ENCODE measurements at regions not wholly inside any gene's neighbourhood (a gene's known extent, or its start where the extent isn't known, plus 50 kb on each side); places are given as distances from the start of the nearest gene placed in this dataset.

DNA sequence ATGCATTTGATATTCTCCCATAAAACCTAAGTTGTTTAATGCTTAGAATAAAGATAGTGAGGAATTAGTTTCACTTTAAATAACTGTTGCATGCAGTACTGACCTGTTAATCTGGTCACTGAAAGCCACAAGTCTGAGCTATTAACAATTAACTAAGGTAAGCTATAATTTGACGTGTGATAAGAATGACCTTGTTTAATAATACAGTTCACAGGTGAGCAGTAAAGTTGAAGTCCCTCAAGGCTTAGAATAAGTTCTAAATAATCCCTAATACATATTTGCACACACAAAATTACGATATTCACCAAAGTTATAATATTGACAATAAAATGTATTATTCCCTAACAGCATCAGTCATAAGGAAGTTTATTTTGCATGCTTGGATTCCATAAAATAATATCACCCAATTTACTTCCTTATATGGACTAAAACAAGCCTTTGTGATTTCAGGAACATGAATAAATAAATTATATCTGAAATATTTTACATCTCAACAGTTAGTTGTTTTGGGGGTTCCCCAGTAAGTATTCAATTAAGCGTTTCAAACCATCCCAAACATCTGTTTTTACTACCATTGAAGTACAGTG lies 70.6 kb upstream of the CHRM3 start:
- no peaks in the 10 kb centered on the region for H3K9me1 ChIP-seq (ENCODE audit: control insufficient read depth, insufficient read depth, low read length)
- H3K4me2 ChIP-seq (ENCODE audit: insufficient read depth, low read length): no peak overlapping the region
- intact Hi-C loops (cut with micrococcal nuclease): loop anchor here (10.0 kb wide), 1 partner anchor 579 kb away; no protein-coding TSS in a partner anchor
- no peaks in the 10 kb centered on the region for H3K9me3 ChIP-seq (replicated peaks; ENCODE audit: control insufficient read depth, insufficient read depth, low read depth, low read length)
- no peak overlapping the region for H3K9ac ChIP-seq (ENCODE audit: insufficient read depth in 1 of 2, low read depth in 2 of 2, low read length in 2 of 2)
- CTCF ChIA-PET (ENCODE audit: low intra/inter-chr PET ratio): no interaction called here
- in situ Hi-C loops (cut with MboI): no loop called here
- no peak overlapping the region for H3K4me3 ChIP-seq
- H3K27me3 ChIP-seq (ENCODE audit: control insufficient read depth in 2 of 2, insufficient read depth in 2 of 2, low read length in 2 of 2): no peaks in the 10 kb centered on the region
- FAIRE-seq (no peak), DNase-seq (ENCODE audit: extremely low read depth in 1 of 4, low spot score in 3 of 4) (no peak), ATAC-seq (no peak)
- no peaks in the 10 kb centered on the region for H4K20me1 ChIP-seq (replicated peaks; ENCODE audit: control insufficient read depth, insufficient read depth, low read length)
- TF ChIP-seq FUS (optimal IDR thresholded peaks at IDR 0.05; ENCODE audit: low read depth, low read length) (no peak), SMAD3 (CRISPR knock-in tag; conservative IDR thresholded peaks at IDR 0.05) (no peak), TAL1 (IDR thresholded peaks at IDR 0.05) (no peak), CBX1 (IDR thresholded peaks at IDR 0.05; ENCODE audit: low read depth) (no peak)
- TF ChIP-seq, protein P1, sequence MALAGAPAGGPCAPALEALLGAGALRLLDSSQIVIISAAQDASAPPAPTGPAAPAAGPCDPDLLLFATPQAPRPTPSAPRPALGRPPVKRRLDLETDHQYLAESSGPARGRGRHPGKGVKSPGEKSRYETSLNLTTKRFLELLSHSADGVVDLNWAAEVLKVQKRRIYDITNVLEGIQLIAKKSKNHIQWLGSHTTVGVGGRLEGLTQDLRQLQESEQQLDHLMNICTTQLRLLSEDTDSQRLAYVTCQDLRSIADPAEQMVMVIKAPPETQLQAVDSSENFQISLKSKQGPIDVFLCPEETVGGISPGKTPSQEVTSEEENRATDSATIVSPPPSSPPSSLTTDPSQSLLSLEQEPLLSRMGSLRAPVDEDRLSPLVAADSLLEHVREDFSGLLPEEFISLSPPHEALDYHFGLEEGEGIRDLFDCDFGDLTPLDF (CRISPR knock-in tag; IDR thresholded peaks at IDR 0.05): no peak
- no peaks in the 10 kb centered on the region for H3K79me2 ChIP-seq (ENCODE audit: control insufficient read depth, insufficient read depth, low read length)
- no peak overlapping the region for H2AFZ ChIP-seq (ENCODE audit: low read depth, low read length)
- H3K36me3 ChIP-seq (ENCODE audit: control insufficient read depth, insufficient read depth, low read length): no peaks in the 10 kb centered on the region
- H3K27ac ChIP-seq (ENCODE audit: extremely low read depth, low read depth, low read length): no peak overlapping the region
- no peaks in the 10 kb centered on the region for H3K4me1 ChIP-seq (replicated peaks in 1 of 2; ENCODE audit: control insufficient read depth in 2 of 2, insufficient read depth in 2 of 2, low read length in 2 of 2)
- 0% methylated on average over 3 of the region's 3 CpGs for WGBS (ENCODE audit: insufficient coverage, low coverage, missing lambda C conversion rate)
- BruUV-seq (replicated peaks): no TSS peak
- POLR2A ChIA-PET: no interaction called here

DNA sequence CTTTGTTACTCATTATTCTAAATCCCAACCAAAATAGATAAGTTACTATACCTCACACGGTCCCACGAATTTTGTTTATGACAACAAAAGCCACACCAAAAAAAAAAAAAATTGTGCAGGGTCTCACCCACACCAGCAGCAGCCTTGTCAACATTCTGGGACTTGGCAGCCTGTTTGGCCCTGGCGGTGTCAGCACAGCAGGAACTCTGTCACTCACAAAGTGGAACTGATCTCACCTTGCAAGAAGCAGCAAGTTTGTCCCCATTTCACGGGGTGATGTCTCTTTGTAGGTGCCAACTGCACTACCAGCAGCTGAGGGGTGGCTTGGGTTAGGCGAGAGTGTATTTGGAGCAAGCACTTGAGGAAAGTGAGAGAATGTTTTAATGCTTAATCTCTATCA lies 75.0 kb upstream of the CHRM3 start:
- POLR2A ChIA-PET: no interaction called here
- TF ChIP-seq RBM14 (IDR thresholded peaks at IDR 0.05; ENCODE audit: borderline replicate concordance, insufficient read depth, low read depth, low read length): no peak
- no peak for TF ChIP-seq CCNT2 (IDR thresholded peaks at IDR 0.05; ENCODE audit: borderline replicate concordance, extremely low read depth, insufficient read length, low read depth, low read length)
- TF ChIP-seq, protein P2, sequence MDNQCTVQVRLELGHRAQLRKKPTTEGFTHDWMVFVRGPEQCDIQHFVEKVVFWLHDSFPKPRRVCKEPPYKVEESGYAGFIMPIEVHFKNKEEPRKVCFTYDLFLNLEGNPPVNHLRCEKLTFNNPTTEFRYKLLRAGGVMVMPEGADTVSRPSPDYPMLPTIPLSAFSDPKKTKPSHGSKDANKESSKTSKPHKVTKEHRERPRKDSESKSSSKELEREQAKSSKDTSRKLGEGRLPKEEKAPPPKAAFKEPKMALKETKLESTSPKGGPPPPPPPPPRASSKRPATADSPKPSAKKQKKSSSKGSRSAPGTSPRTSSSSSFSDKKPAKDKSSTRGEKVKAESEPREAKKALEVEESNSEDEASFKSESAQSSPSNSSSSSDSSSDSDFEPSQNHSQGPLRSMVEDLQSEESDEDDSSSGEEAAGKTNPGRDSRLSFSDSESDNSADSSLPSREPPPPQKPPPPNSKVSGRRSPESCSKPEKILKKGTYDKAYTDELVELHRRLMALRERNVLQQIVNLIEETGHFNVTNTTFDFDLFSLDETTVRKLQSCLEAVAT (IDR thresholded peaks at IDR 0.05): no peak
- no peak for TF ChIP-seq EWSR1 (IDR thresholded peaks at IDR 0.05; ENCODE audit: borderline replicate concordance, low read depth, partially characterized antibody)
- TF ChIP-seq, protein P3, sequence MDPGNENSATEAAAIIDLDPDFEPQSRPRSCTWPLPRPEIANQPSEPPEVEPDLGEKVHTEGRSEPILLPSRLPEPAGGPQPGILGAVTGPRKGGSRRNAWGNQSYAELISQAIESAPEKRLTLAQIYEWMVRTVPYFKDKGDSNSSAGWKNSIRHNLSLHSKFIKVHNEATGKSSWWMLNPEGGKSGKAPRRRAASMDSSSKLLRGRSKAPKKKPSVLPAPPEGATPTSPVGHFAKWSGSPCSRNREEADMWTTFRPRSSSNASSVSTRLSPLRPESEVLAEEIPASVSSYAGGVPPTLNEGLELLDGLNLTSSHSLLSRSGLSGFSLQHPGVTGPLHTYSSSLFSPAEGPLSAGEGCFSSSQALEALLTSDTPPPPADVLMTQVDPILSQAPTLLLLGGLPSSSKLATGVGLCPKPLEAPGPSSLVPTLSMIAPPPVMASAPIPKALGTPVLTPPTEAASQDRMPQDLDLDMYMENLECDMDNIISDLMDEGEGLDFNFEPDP (CRISPR knock-in tag; IDR thresholded peaks at IDR 0.05): no peak
- TF ChIP-seq TBP (optimal IDR thresholded peaks at IDR 0.05; ENCODE audit: low read depth, low read length): no peak

More for the DNA sequence above, 75.0 kb upstream of the CHRM3 start:
- no peak for ATAC-seq
- H3K4me1 ChIP-seq (replicated peaks in 1 of 2; ENCODE audit: control insufficient read depth in 2 of 2, insufficient read depth in 2 of 2, low read length in 2 of 2): no peaks in the 10 kb centered on the region
- no peaks in the 10 kb centered on the region for H4K20me1 ChIP-seq (replicated peaks; ENCODE audit: control insufficient read depth, insufficient read depth, low read length)
- H3K9me3 ChIP-seq (replicated peaks; ENCODE audit: control insufficient read depth, insufficient read depth, low read depth, low read length): no peaks in the 10 kb centered on the region
- H3K36me3 ChIP-seq (ENCODE audit: control insufficient read depth, insufficient read depth, low read length): no peaks in the 10 kb centered on the region
- no peak for DNase-seq (ENCODE audit: extremely low read depth in 1 of 4, low spot score in 3 of 4)
- CTCF ChIA-PET (ENCODE audit: low intra/inter-chr PET ratio): no interaction called here
- no peak overlapping the region for H3K4me3 ChIP-seq
- no peak overlapping the region for H3K27ac ChIP-seq (ENCODE audit: extremely low read depth, low read depth, low read length)
- H3K9me1 ChIP-seq (ENCODE audit: control insufficient read depth, insufficient read depth, low read length): no peaks in the 10 kb centered on the region
- H2AFZ ChIP-seq (ENCODE audit: low read depth, low read length): no peak overlapping the region
- no peak for FAIRE-seq
- no TSS peak for BruUV-seq (replicated peaks)
- WGBS (ENCODE audit: insufficient coverage, low coverage, missing lambda C conversion rate): 3% methylated on average over 5 of the region's 5 CpGs
- H3K27me3 ChIP-seq (ENCODE audit: control insufficient read depth in 2 of 2, insufficient read depth in 2 of 2, low read length in 2 of 2): no peaks in the 10 kb centered on the region
- no peak overlapping the region for H3K4me2 ChIP-seq (ENCODE audit: insufficient read depth, low read length)
- no peaks in the 10 kb centered on the region for H3K79me2 ChIP-seq (ENCODE audit: control insufficient read depth, insufficient read depth, low read length)
- H3K9ac ChIP-seq (ENCODE audit: insufficient read depth in 1 of 2, low read depth in 2 of 2, low read length in 2 of 2): no peak overlapping the region
- in situ Hi-C loops (cut with MboI) (no loop called here), intact Hi-C loops (cut with micrococcal nuclease) (loop anchor here (10.0 kb wide), 1 partner anchor 583 kb away; no protein-coding TSS in a partner anchor)

All from K562 (cell line).